Esophagus (tissue), 2 donors: ENCODE measurements at regions not wholly inside any gene's neighbourhood (a gene's known extent, or its start where the extent isn't known, plus 50 kb on each side); places are given as distances from the start of the nearest gene placed in this dataset.

Source experiments
- H3K27ac ChIP-seq, 2 donors: one replicate each; pipeline ENCODE4 v1.5.1; 2013; ENCODE audit warnings: low read depth in 2 of 2, mild to moderate bottlenecking in 2 of 2, inconsistent platforms in 1 of 2, low read length in 1 of 2, moderate library complexity in 1 of 2
- H3K27me3 ChIP-seq, 2 donors: one replicate each; pipeline ENCODE4 v1.6.1; 2013; ENCODE audit warnings: low read length in 2 of 2, control low read depth in 1 of 2, mild to moderate bottlenecking in 1 of 2; ENCODE audit not compliant: insufficient read depth in 2 of 2, control insufficient read depth in 1 of 2
- H3K36me3 ChIP-seq, 2 donors: one replicate each; pipeline ENCODE4 v1.6.1; 2013; ENCODE audit warnings: low read length in 1 of 2; ENCODE audit not compliant: control insufficient read depth in 2 of 2, insufficient read depth in 2 of 2
- H3K4me1 ChIP-seq, 2 donors: one replicate each; pipeline ENCODE4 v1.6.1; 2013; ENCODE audit warnings: low read length in 1 of 2; ENCODE audit not compliant: control insufficient read depth in 2 of 2, insufficient read depth in 2 of 2
- H3K4me3 ChIP-seq, 2 donors: one replicate each; pipeline ENCODE4 v1.5.1; 2013; ENCODE audit warnings: low read length in 2 of 2, mild to moderate bottlenecking in 2 of 2, low read depth in 1 of 2, moderate library complexity in 1 of 2
- H3K9me3 ChIP-seq, 2 donors: one replicate each; pipeline ENCODE4 v1.6.1; 2013; ENCODE audit warnings: mild to moderate bottlenecking in 2 of 2, low read depth in 1 of 2, low read length in 1 of 2, moderate library complexity in 1 of 2; ENCODE audit not compliant: control insufficient read depth in 2 of 2, insufficient read depth in 1 of 2
- WGBS, 2 donors: extraction: QIAGEN DNeasy Blood & Tissue Kit; methylation state at CpG; one replicate each; pipeline ENCODE4 v1.1.7; 2013; 5-methylcytosine and 5-hydroxymethylcytosine counted together
- donor health status: healthy with polysubstance abuse.
- donor health status: Bipolar disorder and iron deficiency.

GRCh38 chr14:83118029-83118428 lies 1584.4 kb upstream of the SEL1L start:
- Histone ChIP-seq H3K4me3 (no peak overlapping the region), H3K4me1 (no peaks in the 10 kb centered on the region), H3K9me3 (no peaks in the 10 kb centered on the region), H3K27ac (no peak overlapping the region), H3K36me3 (no peaks in the 10 kb centered on the region), H3K27me3 (no peaks in the 10 kb centered on the region)
- 92% methylated on average over 6 of the region's 6 CpGs for WGBS, 2 donors

- 78 to 87% methylated on average over 2 of the region's 2 CpGs for WGBS, 2 donors
- Histone ChIP-seq H3K4me1 (no peaks in the 10 kb centered on the region), H3K27me3 (no peaks in the 10 kb centered on the region), H3K36me3 (no peaks in the 10 kb centered on the region), H3K27ac (no peak overlapping the region), H3K9me3 (no peaks in the 10 kb centered on the region), H3K4me3 (no peak overlapping the region)
Observed at GRCh38 chr14:83120187-83120586, 1586.5 kb upstream of the SEL1L start.

GRCh38 chr14:83126076-83126475 lies 1592.4 kb upstream of the SEL1L start:
- Histone ChIP-seq H3K27me3 (no peaks in the 10 kb centered on the region), H3K4me3 (no peak overlapping the region), H3K36me3 (no peaks in the 10 kb centered on the region), H3K9me3 (no peaks in the 10 kb centered on the region), H3K27ac (no peak overlapping the region), H3K4me1 (no peaks in the 10 kb centered on the region)
- WGBS, 2 donors = 75% methylated on average over 4 of the region's 4 CpGs

GRCh38 chr14:83128783-83129182 lies 1595.1 kb upstream of the SEL1L start:
- Histone ChIP-seq H3K4me1 (no peaks in the 10 kb centered on the region), H3K4me3 (no peak overlapping the region), H3K9me3 (no peaks in the 10 kb centered on the region), H3K27me3 (no peaks in the 10 kb centered on the region), H3K27ac (no peak overlapping the region), H3K36me3 (no peaks in the 10 kb centered on the region)
- 75 to 80% methylated on average over 4 of the region's 4 CpGs for WGBS, 2 donors

GRCh38 chr14:83129496-83129895 lies 1595.8 kb upstream of the SEL1L start:
- H3K4me3 ChIP-seq = no peak overlapping the region
- H3K9me3 ChIP-seq = no peaks in the 10 kb centered on the region
- no peak overlapping the region for H3K27ac ChIP-seq
- WGBS, 2 donors = 92 to 95% methylated on average over 3 of the region's 3 CpGs
- no peaks in the 10 kb centered on the region for H3K4me1 ChIP-seq
- H3K36me3 ChIP-seq = no peaks in the 10 kb centered on the region
- no peaks in the 10 kb centered on the region for H3K27me3 ChIP-seq

- Histone ChIP-seq H3K36me3 (no peaks in the 10 kb centered on the region), H3K4me1 (no peaks in the 10 kb centered on the region), H3K27me3 (no peaks in the 10 kb centered on the region), H3K4me3 (no peak overlapping the region), H3K27ac (no peak overlapping the region), H3K9me3 (no peaks in the 10 kb centered on the region)
- WGBS, 2 donors = 61 to 71% methylated on average over 9 of the region's 9 CpGs
Observed at GRCh38 chr14:83133981-83134645, 1600.5 kb upstream of the SEL1L start.

GRCh38 chr14:83140756-83141155 lies 1607.1 kb upstream of the SEL1L start:
- Histone ChIP-seq H3K36me3 (no peaks in the 10 kb centered on the region), H3K4me3 (no peak overlapping the region), H3K27me3 (no peaks in the 10 kb centered on the region), H3K27ac (no peak overlapping the region), H3K4me1 (no peaks in the 10 kb centered on the region), H3K9me3 (no peaks in the 10 kb centered on the region)
- 89 to 93% methylated on average over 4 of the region's 4 CpGs for WGBS, 2 donors

GRCh38 chr14:83147006-83147405 lies 1613.4 kb upstream of the SEL1L start:
- Histone ChIP-seq H3K27ac (no peak overlapping the region), H3K4me3 (no peak overlapping the region), H3K27me3 (no peaks in the 10 kb centered on the region), H3K36me3 (no peaks in the 10 kb centered on the region), H3K9me3 (no peaks in the 10 kb centered on the region), H3K4me1 (no peaks in the 10 kb centered on the region)
- 70 to 73% methylated on average over 3 of the region's 3 CpGs for WGBS, 2 donors

GRCh38 chr14:83151571-83151970 lies 1617.9 kb upstream of the SEL1L start:
- no peak overlapping the region for H3K27ac ChIP-seq
- 84 to 85% methylated on average over 1 of the region's 1 CpG for WGBS, 2 donors
- H3K4me1 ChIP-seq = no peaks in the 10 kb centered on the region
- no peaks in the 10 kb centered on the region for H3K36me3 ChIP-seq
- no peaks in the 10 kb centered on the region for H3K9me3 ChIP-seq
- H3K27me3 ChIP-seq = no peaks in the 10 kb centered on the region
- H3K4me3 ChIP-seq = no peak overlapping the region

GRCh38 chr14:83153081-83153480 lies 1619.4 kb upstream of the SEL1L start:
- no peaks in the 10 kb centered on the region for H3K4me1 ChIP-seq
- no peaks in the 10 kb centered on the region for H3K36me3 ChIP-seq
- 62 to 63% methylated on average over 1 of the region's 1 CpG for WGBS, 2 donors
- H3K27ac ChIP-seq = no peak overlapping the region
- no peak overlapping the region for H3K4me3 ChIP-seq
- no peaks in the 10 kb centered on the region for H3K27me3 ChIP-seq
- H3K9me3 ChIP-seq = no peaks in the 10 kb centered on the region
